NCI-H2196 treated with DMSO at 0.1 percent for 48 hours (cell line): ENCODE measurements at regions not wholly inside any gene's neighbourhood (a gene's known extent, or its start where the extent isn't known, plus 50 kb on each side); places are given as distances from the start of the nearest gene placed in this dataset.
"Not testable (repeated sequence)": the region's sequence is repeated elsewhere in the genome, so short reads cannot be mapped to it uniquely, and the experiment has no call there.

Experiments
- DNase-seq: peaks from one replicate; lab custom pipeline; 2025; ENCODE audit not compliant: unreplicated experiment; lab: John Stamatoyannopoulos, UW

DNA sequence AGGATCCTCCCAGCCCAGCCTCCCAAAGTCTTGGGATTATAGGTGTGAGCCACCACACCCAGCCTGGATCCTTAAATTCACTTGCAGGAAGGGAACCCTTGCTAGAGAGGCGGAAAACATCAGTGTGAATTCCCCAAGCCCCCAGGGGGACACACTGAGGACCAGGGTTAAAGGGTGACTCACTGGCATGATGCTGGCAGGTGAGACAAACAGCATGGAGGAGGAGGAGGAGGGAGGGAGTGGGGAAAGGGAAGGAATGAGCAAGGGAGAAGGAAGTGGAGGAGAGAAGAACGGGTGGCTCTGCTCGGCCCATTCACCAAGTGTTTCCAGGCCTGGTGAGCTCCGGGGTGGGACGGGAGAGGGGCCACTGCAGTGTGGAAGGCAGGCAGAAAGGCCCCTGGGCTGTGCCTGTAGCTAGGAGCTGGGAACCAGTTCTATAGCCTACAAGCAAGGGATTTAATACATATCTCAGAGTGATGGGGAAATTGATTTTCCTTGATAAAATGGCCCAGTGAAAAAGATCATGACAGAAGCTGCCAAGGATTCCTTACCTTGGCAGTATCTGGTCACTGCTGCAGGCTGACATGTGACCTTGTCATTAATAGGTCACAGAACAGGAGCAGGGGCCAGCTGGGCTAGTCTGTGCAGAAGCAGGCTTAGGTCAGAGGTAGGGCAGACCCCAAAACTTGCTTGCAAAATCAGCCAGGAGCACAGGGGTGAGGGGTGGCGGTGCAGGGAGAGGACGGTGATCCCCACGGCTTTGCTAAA is 370.2 kb downstream of the SHANK2 start:
- no peak for DNase-seq

DNA sequence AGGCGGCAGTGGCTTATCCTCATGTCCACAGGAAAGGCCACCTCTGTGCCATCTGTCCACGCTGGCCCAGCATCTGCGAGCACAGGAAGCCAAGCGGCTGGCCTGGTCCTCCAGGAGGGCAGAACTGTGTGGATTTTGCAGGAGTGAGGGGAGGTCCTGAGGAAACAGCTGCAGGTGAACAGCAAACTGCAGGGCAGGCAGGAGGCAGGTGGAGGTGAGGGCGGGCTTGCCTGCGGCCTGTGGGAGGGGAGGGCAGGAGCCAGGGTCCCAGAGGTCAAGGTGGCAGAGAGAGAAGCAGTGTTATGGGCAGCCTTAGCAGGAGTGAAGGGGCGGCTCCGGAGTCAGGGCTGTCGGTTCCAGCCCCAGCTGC is 369.7 kb downstream of the SHANK2 start:
- DNase-seq, result no peak

DNA sequence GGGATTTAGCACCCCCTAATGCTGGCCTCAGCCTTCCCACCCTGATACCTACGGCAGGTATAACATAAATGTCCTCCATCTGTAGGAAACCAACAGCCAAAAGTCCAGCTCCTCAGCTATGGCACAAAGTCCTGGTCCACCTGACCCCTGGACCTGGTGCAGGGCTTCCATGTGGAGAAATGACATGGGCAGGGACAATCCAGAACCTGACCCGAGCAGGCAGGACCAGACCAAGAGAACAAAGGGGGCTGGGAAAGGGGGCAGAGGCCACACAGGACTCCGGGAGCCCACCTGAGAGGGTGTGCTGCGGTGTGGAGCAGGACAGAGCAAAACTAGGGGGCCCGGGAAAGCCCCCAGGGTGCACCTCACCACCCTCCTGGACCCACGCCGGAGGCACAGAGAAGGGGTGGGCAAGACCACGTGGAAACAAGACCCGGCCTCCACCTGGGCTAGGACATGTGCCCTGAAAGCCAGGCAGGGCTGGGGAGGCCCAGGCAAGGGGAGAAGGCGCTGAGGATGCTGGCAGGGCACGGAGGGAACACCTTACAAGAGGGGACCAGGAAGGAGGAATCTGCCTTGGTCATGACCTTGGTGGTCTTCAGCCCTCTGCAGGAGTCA is 368.9 kb downstream of the SHANK2 start:
- DNase-seq, result no peak

DNA sequence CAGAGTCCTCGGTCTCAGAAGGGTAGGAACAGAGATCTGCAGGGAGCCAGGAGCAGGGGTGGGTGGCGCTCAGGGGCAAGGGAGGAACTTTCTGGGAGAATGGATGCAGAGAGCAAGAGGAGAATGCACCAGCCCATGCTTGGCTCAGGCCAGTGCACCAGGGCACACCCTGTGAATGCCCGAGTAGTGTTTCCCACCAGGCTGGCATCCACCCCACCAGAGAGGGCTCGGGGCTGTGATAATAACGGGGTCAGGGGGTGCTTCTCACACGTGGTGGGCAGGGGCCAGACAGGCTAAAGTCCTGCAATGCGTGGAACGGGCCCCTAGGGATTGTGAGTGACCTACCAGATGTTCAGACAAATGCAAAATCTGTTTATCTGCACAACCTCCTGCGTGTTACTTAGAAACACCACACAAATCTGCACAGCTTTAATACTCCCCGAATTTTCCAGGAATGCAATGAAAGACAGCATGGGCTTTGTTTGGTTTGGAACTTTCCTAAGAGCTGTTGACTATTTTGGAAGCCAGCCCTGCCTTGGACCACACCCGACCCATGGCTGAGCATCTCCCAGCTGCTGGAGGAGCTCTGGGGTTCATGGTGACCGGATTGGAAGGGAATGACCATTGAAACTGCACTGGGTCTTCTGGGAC is 368.3 kb downstream of the SHANK2 start:
- no peak for DNase-seq

DNA sequence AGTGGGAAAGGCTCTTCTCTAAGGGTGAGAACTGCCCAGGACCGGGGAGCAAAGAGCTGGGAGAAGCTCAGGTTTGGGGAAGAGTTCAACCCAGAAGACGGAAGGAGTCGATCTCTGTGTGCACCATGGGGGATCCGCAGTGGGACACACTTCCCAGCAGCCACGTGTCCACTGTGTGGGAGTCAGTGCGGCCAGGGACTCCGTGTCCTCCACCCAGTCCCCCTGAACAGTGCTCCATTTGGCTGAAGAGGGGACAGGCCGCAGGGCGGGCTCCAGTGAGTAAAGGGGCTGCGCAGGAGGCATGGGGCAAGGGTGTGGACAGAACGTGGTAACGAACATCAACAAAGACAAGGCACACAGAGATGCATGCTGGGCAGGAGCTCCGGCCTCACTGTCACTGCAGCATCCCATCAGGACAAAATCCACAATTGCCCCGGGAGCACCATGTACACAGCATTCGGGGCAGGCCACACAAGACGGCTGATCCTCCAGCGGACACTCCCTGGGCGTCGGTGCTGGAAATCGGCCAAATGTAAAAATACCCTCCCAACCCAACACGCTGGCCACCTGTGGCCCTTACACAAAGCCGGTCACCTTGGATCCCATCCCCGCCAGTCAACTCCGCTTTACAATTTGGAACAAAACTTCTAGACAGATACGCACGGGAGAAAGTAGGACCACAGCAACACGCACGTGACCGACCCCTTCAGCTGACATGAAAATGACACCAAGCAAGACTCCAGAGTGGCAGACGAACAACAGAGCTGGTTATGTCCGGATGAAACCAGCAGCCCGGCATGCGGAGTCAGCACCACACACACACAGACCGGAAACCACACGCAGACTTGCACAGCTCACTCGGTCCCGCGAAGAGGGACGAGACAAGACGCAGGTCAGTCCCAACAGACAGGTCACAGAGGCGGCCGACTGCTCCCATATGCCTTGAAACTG is 366.8 kb downstream of the SHANK2 start:
- no peak for DNase-seq

DNA sequence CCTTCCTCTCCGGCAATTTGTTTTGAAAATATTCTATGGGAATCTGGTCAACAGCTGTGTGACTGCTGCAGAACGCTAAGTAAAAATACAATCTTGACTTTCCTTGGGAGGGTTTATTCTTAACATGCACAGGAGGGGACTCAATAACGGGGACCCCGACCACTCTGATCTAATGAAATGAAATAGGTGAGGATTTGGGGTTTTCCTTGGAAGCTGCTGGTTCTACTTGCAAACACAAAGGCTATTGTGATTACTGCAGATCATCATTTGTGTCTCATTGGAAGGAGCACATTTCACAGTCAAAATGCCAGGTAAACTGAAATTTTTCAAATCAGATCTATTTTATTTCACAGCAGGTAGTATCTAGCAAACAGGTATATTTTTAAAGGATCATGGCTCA is 366.1 kb downstream of the SHANK2 start:
- no peak for DNase-seq

DNA sequence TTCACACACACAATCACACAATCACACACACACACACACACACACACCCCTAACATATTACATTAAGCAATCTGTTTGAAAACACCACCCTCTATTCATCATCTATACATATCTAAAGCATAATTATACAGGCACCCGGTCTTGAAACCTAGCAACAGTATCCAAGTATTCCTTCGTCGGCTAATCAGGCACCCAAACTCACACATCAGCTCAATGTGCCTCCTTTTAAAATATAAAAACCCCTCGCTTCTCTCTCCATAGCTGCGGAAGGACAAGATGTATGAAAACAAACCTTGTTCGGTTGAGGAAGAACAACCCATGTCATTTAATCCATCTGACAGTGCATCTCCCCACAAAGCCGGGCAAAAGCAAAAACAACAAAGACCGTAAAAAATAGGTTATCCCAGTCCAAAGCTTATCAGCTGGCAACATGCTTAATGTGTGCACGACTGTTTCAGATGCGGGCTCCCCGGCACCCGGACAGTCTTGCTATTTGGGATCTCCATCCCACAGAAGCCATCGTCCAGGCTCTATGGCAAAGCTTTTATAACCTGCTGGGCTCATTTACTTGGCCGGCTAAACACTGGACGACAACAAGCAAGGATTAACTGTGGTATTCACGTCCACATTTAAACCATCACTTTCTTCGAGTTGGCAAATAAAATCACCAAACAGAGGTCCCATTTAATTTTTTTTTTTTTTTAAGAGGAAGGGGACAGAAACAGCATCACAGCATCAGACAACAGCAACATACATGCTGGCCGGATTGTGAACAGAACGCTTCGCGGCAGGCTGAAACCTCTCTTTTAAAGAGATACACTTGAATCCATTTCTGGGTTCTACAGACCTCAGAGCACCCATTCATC is 365.5 kb downstream of the SHANK2 start:
- DNase-seq, result no peak

DNA sequence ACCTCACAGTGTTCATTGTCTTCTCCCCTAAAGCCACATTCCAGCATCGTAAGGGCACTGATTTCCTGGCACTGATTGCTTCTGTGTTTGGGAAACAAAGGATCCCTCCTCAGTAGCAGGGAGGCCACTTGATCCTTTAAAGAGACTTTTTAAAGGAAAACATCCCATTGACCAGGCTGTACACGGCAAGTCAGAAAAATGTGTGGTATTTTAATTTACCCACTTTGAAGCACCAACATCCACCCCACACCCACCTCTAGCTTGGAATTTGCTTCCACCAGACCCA is 364.9 kb downstream of the SHANK2 start:
- no peak for DNase-seq

DNA sequence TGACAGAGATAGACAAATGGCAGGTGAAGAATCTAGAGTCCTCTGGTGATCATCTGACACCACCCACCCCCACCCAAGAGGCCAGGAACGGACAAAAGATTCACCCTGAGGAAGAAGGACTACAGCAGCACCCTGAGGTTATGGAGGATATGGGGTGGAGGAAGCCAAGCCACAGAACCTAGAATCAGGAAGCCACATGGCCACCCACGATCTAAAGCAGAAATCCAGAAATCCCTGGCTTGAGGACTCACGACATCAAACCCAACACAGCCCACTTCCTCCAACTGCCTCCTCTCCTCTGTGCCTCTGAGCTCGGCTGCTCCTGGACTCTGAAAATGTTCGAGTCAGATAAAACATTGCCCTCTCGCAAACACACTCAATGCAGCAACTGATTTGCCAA is 364.3 kb downstream of the SHANK2 start:
- DNase-seq, result no peak

DNA sequence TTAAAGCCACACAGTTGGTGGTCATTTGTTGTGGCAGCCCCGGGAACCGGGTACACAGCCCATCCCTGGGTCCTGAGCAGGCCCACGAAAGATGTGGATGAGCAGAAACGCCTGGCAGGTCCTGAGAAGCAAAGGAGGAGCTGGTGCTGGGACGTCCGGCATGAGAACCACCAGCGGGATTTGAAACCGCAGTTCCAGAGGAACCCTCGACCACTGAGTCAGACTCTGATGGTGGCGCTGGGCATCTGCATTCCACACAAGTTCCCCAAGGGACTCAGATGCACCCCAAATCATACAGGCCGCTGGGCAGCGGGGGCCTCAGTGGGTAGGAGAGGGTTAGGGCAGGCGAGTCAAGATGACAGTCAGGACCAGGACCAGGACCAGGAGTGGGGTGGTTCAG is 363.0 kb downstream of the SHANK2 start:
- no peak for DNase-seq

DNA sequence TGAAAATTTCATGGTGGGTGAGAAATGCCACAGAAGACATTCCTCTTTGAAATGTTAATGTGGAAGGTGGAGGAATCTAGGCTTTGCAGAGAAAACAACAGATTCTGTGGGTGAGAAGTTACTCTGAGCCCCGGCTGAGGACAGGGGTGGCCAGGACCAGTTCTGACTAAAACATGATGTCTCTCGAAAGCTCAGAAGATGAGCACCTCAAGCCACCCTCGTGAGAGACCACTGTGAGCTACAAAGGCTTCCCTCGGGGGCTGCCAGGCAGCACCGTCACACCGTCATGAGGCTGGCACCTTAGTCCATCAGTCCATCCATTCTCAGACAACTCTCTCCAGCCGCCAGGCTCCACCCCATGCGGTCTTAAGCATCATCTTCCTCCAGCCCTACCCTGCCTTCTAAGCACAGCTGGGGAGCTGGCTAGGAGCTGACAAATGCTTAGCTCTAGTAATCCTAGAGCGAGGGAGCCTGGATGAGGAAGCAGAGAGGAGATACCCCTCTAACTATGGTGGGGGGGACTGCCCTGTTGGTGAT is 360.5 kb downstream of the SHANK2 start:
- DNase-seq, result no peak

DNA sequence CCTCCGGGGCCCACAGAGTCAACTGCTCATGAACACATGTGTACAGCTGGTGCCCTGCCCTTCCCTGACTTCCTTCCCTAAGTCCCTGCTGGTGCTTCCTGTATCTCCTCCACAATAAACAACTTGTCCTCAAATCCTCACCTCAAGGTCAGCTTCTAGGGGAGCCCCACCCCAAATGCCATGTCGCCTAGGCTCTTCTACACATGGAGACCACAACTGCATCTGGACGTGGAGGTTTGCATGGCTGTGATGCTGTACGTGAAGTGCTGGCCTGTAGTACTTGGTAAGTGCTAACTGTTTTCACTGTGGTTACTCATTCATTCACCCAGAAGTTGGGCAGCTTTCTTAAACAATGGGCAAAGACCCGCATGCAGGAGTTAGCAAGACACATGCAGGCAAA is 359.5 kb downstream of the SHANK2 start:
- no peak for DNase-seq

DNA sequence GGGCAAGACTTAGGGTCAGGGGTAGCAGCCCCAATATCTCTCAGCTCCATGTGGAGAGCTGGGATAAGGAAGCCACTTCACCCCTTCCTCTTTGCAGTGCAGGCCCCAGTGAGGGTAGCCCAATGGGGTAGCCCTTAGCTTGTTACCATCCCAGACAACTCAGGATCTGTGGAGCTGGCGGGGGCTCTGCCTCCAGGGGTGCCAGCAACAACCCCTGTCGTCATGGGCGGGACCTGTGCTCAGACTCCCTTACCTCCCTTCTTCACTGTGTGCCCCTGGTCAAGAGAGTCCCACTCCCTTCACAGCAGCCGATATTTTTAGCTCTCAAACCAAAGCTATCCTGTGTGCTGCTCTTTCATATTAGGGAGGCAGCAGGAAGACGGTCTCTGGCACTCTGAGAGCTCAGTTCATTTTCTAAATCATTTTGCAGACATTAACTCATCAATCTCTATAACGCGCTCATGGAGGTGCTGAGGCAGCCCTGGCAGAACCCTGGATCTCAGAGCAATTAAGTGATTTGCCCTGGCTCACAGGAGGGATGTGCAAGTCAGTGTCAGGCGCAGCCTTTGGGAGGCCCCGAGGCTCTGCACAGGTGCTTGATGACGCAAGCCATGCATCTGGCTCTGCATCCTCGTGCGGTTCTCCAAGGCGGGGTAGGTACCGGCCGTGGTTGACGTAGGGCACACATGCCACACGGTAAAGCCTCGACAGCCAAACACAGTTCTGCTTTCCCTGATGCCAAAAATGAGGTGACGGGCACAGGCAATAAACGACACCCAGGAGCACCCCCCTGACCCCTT is 357.6 kb downstream of the SHANK2 start:
- no peak for DNase-seq

DNA sequence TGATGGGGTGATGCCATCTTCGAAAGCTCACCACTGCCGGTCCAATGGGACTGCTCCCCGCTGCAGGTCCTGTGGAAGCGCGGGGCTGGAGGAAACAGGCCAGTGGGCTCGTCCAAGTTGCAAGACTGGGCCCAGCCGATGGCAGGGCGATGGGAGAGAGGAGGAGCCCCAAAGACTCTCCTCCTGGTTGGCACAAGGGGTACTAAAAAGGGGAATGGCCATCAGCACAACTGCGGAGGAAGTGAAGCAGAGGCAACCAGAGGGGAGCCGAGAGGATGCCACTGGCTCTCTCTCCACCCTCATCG is 357.1 kb downstream of the SHANK2 start:
- no peak for DNase-seq

DNA sequence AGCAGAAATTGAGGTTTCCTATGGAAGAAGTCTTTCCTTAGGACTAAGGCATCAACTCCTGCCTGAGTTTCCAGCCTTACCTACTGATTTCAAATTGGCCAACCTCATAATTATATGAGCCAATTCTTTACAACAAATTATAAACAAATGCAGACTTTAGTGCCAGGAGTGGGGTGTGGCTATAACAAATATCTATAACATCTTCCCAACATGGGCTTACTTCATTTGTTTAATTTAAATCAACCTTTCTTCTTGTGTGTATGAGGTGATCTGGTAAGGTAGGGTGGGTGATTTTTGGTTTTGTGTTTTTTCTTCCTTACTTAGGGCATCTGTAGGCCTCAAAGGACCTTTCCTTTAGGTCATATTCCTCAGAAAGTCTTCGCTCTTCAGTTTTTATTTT is 354.9 kb downstream of the SHANK2 start:
- no peak for DNase-seq

DNA sequence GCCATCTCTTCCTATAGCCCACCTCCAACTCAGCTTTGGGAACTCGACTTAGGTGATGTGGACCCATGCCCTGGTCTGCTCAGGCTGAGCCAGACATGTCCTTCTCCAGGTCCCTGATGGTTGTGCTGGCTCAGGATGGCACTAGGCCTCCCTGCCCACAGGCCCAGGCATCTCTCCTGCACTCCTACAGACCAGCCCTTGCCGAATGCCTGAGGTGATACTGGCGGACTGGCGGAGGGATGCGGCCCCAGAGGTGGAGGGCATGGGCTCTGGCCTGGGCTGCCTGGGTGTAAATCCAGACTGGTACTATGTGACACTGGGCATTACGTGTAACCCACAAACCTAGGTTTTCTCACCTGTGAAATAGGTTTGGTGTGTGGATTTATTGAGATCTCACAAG is 352.8 kb downstream of the SHANK2 start:
- DNase-seq, result no peak

DNA sequence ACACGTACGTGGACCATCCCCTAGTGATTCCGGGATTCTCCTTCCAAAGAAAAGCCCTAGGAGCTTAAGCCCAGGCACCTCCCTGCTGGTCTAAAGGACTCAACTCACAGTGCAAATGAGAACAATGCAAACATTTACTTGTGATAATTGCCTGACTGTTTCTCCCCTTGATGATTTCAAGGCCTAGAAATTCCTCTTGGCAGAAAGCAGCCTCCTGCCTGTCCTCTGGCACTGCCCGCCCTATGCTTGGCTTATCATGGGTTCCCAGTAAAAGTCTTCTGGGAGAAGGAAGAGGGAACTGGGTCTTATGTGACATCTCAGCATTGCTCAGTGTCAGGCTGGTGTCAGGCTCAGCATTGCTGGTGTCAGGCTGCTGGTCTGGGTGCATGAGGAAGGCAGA is 351.8 kb downstream of the SHANK2 start:
- DNase-seq, result no peak

DNA sequence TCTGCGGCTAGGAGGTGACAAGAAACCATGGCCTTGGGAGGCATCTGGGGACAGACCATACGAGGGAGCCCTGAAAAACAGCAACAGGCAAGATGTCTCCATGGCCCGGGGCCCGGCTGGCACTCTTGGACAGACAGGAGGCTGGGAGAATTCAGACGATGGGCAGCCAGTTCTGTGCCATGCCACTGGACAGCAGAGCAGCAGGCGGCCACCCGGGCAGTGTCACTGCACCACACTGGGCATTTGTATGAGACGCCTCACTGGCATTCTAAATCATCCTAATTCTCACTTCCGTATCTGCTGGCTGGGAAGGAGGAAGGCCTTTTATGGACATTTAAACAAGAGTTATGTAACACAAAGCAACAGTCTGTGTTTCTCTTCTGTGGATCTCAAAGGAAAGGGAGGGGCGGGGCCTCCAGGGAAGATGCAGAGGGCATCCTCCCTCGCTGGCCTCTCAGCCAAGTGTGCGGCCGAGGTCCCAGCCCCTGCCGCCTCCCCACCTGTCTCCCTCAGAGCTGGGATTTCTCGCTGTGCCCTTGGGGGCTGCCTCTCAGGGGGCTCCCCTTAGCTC is 350.3 kb downstream of the SHANK2 start:
- DNase-seq, result no peak

DNA sequence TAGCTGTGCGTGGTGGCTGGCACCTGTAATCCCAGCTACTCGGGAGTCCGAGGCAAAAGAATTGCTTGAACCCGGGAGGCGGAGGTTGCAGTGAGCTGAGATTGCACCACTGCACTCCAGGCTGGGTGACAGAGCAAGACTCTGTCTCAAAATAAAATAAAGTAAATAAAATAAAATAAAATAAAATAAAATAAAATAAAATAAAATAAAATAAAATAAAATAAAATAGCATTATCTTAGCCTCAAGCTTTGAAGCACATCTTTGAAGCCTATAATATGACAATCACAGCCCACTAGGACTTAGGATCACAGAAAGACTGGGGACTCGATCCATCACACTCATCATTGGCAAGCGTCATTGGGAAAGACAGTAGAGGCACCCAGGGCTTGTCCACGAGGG is 349.1 kb downstream of the SHANK2 start:
- DNase-seq, result not testable (repeated sequence)
